Mesenchymal stem cell (in vitro differentiated cells and primary cell): ENCODE measurements at regions not wholly inside any gene's neighbourhood (a gene's known extent, or its start where the extent isn't known, plus 50 kb on each side); places are given as distances from the start of the nearest gene placed in this dataset.

ENCODE experiments used
- DNase-seq: peaks from one replicate; pipeline ENCODE4 v3.0.0-alpha.2; 2013
- H2AFZ ChIP-seq: one replicate; pipeline ENCODE4 v1.6.1; 2013; ENCODE audit warnings: low read depth, mild to moderate bottlenecking, control low read depth, inconsistent platforms, low read length, moderate library complexity
- H2AK5ac ChIP-seq: 2 replicates; pipeline ENCODE4 v1.6.1; 2013; ENCODE audit warnings: low read length, moderate library complexity, mild to moderate bottlenecking, inconsistent platforms; ENCODE audit not compliant: severe bottlenecking
- H2BK120ac ChIP-seq: one replicate; pipeline ENCODE4 v1.6.1; 2013; ENCODE audit warnings: low read depth, mild to moderate bottlenecking, inconsistent platforms, low read length, moderate library complexity
- H2BK12ac ChIP-seq, 2 experiments: one replicate each; pipeline ENCODE4 v1.6.1; 2013; ENCODE audit warnings: inconsistent platforms in 2 of 2, low read length in 2 of 2, mild to moderate bottlenecking in 2 of 2, moderate library complexity in 2 of 2, control low read depth in 1 of 2
- H2BK15ac ChIP-seq: one replicate; pipeline ENCODE4 v1.6.1; 2013; ENCODE audit warnings: mild to moderate bottlenecking, low read depth, inconsistent platforms; ENCODE audit not compliant: poor library complexity, severe bottlenecking
- H2BK5ac ChIP-seq: 2 replicates; pipeline ENCODE4 v1.6.1; 2013; ENCODE audit warnings: low read depth, mild to moderate bottlenecking, low read length, control low read depth, inconsistent platforms; ENCODE audit not compliant: poor library complexity, severe bottlenecking
- H3K14ac ChIP-seq, 2 experiments: one replicate each; pipeline ENCODE4 v1.6.1; 2013; ENCODE audit warnings: inconsistent platforms in 2 of 2, low read length in 2 of 2, control low read depth in 1 of 2, mild to moderate bottlenecking in 1 of 2, moderate library complexity in 1 of 2
- H3K18ac ChIP-seq, 2 experiments: one replicate each; pipeline ENCODE4 v1.6.1; 2013; ENCODE audit warnings: inconsistent platforms in 2 of 2, low read length in 2 of 2, control low read depth in 1 of 2, low read depth in 1 of 2, mild to moderate bottlenecking in 1 of 2
- H3K23ac ChIP-seq, 2 experiments: one replicate each; pipeline ENCODE4 v1.6.1; 2013; ENCODE audit warnings: inconsistent platforms in 2 of 2, low read length in 2 of 2, mild to moderate bottlenecking in 2 of 2, moderate library complexity in 2 of 2, control low read depth in 1 of 2
- H3K27ac ChIP-seq: 2 replicates; pipeline ENCODE4 v1.5.1; 2013; ENCODE audit warnings: mild to moderate bottlenecking, moderate library complexity, low read length, control low read depth, inconsistent platforms; ENCODE audit not compliant: poor library complexity, severe bottlenecking
- H3K27me3 ChIP-seq, 2 experiments: 2 replicates each; pipeline versions ENCODE4 v1.6.1 to v1.7.0; 2013; ENCODE audit warnings: low read length in 2 of 2, mild to moderate bottlenecking in 2 of 2, moderate library complexity in 2 of 2, control low read depth in 1 of 2, inconsistent platforms in 1 of 2; ENCODE audit not compliant: control insufficient read depth in 1 of 2, insufficient read depth in 1 of 2
- H3K36me3 ChIP-seq, 2 experiments: 2 replicates each; pipeline versions ENCODE4 v1.6.1 to v1.7.0; 2013; ENCODE audit warnings: low read length in 2 of 2, control low read depth in 1 of 2, inconsistent platforms in 1 of 2, low read depth in 1 of 2, mild to moderate bottlenecking in 1 of 2; ENCODE audit not compliant: insufficient read depth in 2 of 2, control insufficient read depth in 1 of 2
- H3K4ac ChIP-seq, 2 experiments: one replicate each; pipeline ENCODE4 v1.6.1; 2013; ENCODE audit warnings: inconsistent platforms in 2 of 2, low read length in 2 of 2, mild to moderate bottlenecking in 2 of 2, moderate library complexity in 2 of 2, control low read depth in 1 of 2, low read depth in 1 of 2
- H3K4me1 ChIP-seq: 2 replicates; pipeline ENCODE4 v1.6.1; 2013; ENCODE audit warnings: low read depth, low read length, control low read depth; ENCODE audit not compliant: control insufficient read depth, insufficient read depth
- H3K4me2 ChIP-seq: 2 replicates; pipeline ENCODE4 v1.6.1; 2013; ENCODE audit warnings: low read length, mild to moderate bottlenecking, inconsistent platforms; ENCODE audit not compliant: poor library complexity, severe bottlenecking
- H3K4me3 ChIP-seq, 2 experiments: 2 replicates each; pipeline versions ENCODE4 v1.5.1 to v1.7.0; 2013; ENCODE audit warnings: low read length in 2 of 2, mild to moderate bottlenecking in 2 of 2, control low read depth in 1 of 2, low read depth in 1 of 2; ENCODE audit not compliant: insufficient read depth in 1 of 2
- H3K79me1 ChIP-seq: replicated peaks from 2 replicates; pipeline ENCODE4 v1.6.1; 2013; ENCODE audit warnings: mild to moderate bottlenecking, control low read depth, low read length, inconsistent platforms; ENCODE audit not compliant: poor library complexity, severe bottlenecking
- H3K9ac ChIP-seq: 2 replicates; pipeline ENCODE4 v1.7.0; 2013; ENCODE audit warnings: mild to moderate bottlenecking, low read length, moderate library complexity
- H3K9me3 ChIP-seq: 2 replicates; pipeline ENCODE4 v1.7.0; 2013; ENCODE audit warnings: mild to moderate bottlenecking, low read length; ENCODE audit not compliant: control insufficient read depth
- H4K8ac ChIP-seq: one replicate; pipeline ENCODE4 v1.6.1; 2013; ENCODE audit warnings: inconsistent platforms, mild to moderate bottlenecking, low read length, moderate library complexity
- H4K91ac ChIP-seq: one replicate; pipeline ENCODE4 v1.6.1; 2013; ENCODE audit warnings: mild to moderate bottlenecking, low read length, inconsistent platforms
- WGBS: methylation state at CpG from one replicate; pipeline ENCODE4 v1.1.7; 2013; ENCODE audit warnings: mixed read lengths; 5-methylcytosine and 5-hydroxymethylcytosine counted together

GRCh38 chr10:31614611-31615010, 295.6 kb downstream of the ZEB1 start:
- no peak overlapping the region for H2AFZ ChIP-seq
- DNase-seq: no peak
- H3K79me1 ChIP-seq: no peaks in the 10 kb centered on the region
- no peak overlapping the region for H2BK12ac ChIP-seq
- no peak overlapping the region for H2AK5ac ChIP-seq
- H3K4me1 ChIP-seq: peaks cover 2% of the 10 kb centered on the region
- H3K14ac ChIP-seq: no peak overlapping the region
- H3K4me3 ChIP-seq: no peak overlapping the region
- peaks cover 0 to 4% of the 10 kb centered on the region in 2 experiments for H3K36me3 ChIP-seq
- no peak overlapping the region for H4K8ac ChIP-seq
- H3K4me2 ChIP-seq: no peak overlapping the region
- no peak overlapping the region for H3K9ac ChIP-seq
- H4K91ac ChIP-seq: no peak overlapping the region
- H3K18ac ChIP-seq: no peak overlapping the region
- no peak overlapping the region for H3K23ac ChIP-seq
- no peak overlapping the region for H2BK120ac ChIP-seq
- H2BK5ac ChIP-seq: no peak overlapping the region
- no peak overlapping the region for H3K4ac ChIP-seq
- 88% methylated on average over 1 of the region's 1 CpG for WGBS
- H3K27ac ChIP-seq: no peak overlapping the region
- no peaks in the 10 kb centered on the region for H3K9me3 ChIP-seq
- H3K27me3 ChIP-seq: no peaks in the 10 kb centered on the region
- H2BK15ac ChIP-seq: no peak overlapping the region

GRCh38 chr10:31612082-31612481, 293.1 kb downstream of the ZEB1 start:
- H3K27me3 ChIP-seq: no peaks in the 10 kb centered on the region
- no peak overlapping the region for H3K18ac ChIP-seq
- 83% methylated on average over 4 of the region's 4 CpGs for WGBS
- H2BK5ac ChIP-seq: no peak overlapping the region
- H3K4me3 ChIP-seq: no peak overlapping the region
- H3K14ac ChIP-seq: no peak overlapping the region
- no peak overlapping the region for H4K8ac ChIP-seq
- H2AFZ ChIP-seq: no peak overlapping the region
- H3K9me3 ChIP-seq: no peaks in the 10 kb centered on the region
- no peaks in the 10 kb centered on the region for H3K36me3 ChIP-seq
- no peak overlapping the region for H3K27ac ChIP-seq
- no peak overlapping the region for H4K91ac ChIP-seq
- no peak overlapping the region for H2BK120ac ChIP-seq
- no peak overlapping the region for H3K23ac ChIP-seq
- no peak for DNase-seq
- H3K79me1 ChIP-seq: no peaks in the 10 kb centered on the region
- H2AK5ac ChIP-seq: no peak overlapping the region
- no peak overlapping the region for H3K4me2 ChIP-seq
- no peak overlapping the region for H3K4ac ChIP-seq
- H2BK15ac ChIP-seq: no peak overlapping the region
- H2BK12ac ChIP-seq: no peak overlapping the region
- H3K9ac ChIP-seq: no peak overlapping the region
- no peaks in the 10 kb centered on the region for H3K4me1 ChIP-seq

- Histone ChIP-seq H2BK12ac (no peak overlapping the region), H2AK5ac (no peak overlapping the region), H2AFZ (no peak overlapping the region), H2BK120ac (no peak overlapping the region), H3K4ac (no peak overlapping the region), H3K9ac (no peak overlapping the region), H3K27ac (no peak overlapping the region), H3K36me3 (no peaks in the 10 kb centered on the region), H3K23ac (no peak overlapping the region), H3K4me3 (no peak overlapping the region), H2BK5ac (no peak overlapping the region), H3K14ac (no peak overlapping the region), H3K4me2 (no peak overlapping the region), H3K27me3 (no peaks in the 10 kb centered on the region), H3K4me1 (no peaks in the 10 kb centered on the region), H4K8ac (no peak overlapping the region), H3K18ac (no peak overlapping the region), H3K9me3 (no peaks in the 10 kb centered on the region), H4K91ac (no peak overlapping the region), H2BK15ac (no peak overlapping the region), H3K79me1 (no peaks in the 10 kb centered on the region)
- no peak for DNase-seq
- 95% methylated on average over 7 of the region's 7 CpGs for WGBS
Observed at GRCh38 chr10:31611161-31611560, 292.1 kb downstream of the ZEB1 start.

- H3K27me3 ChIP-seq: no peaks in the 10 kb centered on the region
- no peak overlapping the region for H3K4ac ChIP-seq
- H3K27ac ChIP-seq: no peak overlapping the region
- no peak overlapping the region for H4K8ac ChIP-seq
- H2BK15ac ChIP-seq: no peak overlapping the region
- H3K14ac ChIP-seq: no peak overlapping the region
- no peaks in the 10 kb centered on the region for H3K9me3 ChIP-seq
- H2BK120ac ChIP-seq: no peak overlapping the region
- no peak overlapping the region for H2AFZ ChIP-seq
- H3K18ac ChIP-seq: no peak overlapping the region
- H2BK12ac ChIP-seq: no peak overlapping the region
- no peak overlapping the region for H3K23ac ChIP-seq
- no peak for DNase-seq
- no peak overlapping the region for H3K9ac ChIP-seq
- peaks cover 10% of the 10 kb centered on the region for H3K4me1 ChIP-seq
- H3K36me3 ChIP-seq: no peaks in the 10 kb centered on the region
- no peak overlapping the region for H2BK5ac ChIP-seq
- H2AK5ac ChIP-seq: no peak overlapping the region
- no peak overlapping the region for H3K4me3 ChIP-seq
- no CpG with 5 or more reads among the region's 3 CpGs for WGBS
- no peak overlapping the region for H3K4me2 ChIP-seq
- H3K79me1 ChIP-seq: no peaks in the 10 kb centered on the region
- H4K91ac ChIP-seq: no peak overlapping the region
Observed at GRCh38 chr10:31607481-31607880, 288.5 kb downstream of the ZEB1 start.
